ENCODE measurements at regions not wholly inside any gene's neighbourhood (a gene's known extent, or its start where the extent isn't known, plus 50 kb on each side); places are given as distances from the start of the nearest gene placed in this dataset.

- no peak overlapping the region for H3K4me3 ChIP-seq (replicated peaks; ENCODE audit: low read depth, low read length)
- DNase-seq (ENCODE audit: low read depth), result no peak
- no peak for TF ChIP-seq CTCF (IDR thresholded peaks at IDR 0.05; ENCODE audit: low read length, missing control alignments)
Observed at GRCh38 chr13:33730619-33731018, 87.3 kb upstream of the RFC3 start.

GRCh38 chr13:33735276-33735675 is 82.7 kb upstream of the RFC3 start:
- H3K4me3 ChIP-seq (replicated peaks; ENCODE audit: low read depth, low read length), result no peak overlapping the region
- no peak for TF ChIP-seq CTCF (IDR thresholded peaks at IDR 0.05; ENCODE audit: low read length, missing control alignments)
- no peak for DNase-seq (ENCODE audit: low read depth)

GRCh38 chr13:33739254-33739653 is 78.7 kb upstream of the RFC3 start:
- TF ChIP-seq CTCF (IDR thresholded peaks at IDR 0.05; ENCODE audit: low read length, missing control alignments), result no peak
- H3K4me3 ChIP-seq (replicated peaks; ENCODE audit: low read depth, low read length), result no peak overlapping the region
- no peak for DNase-seq (ENCODE audit: low read depth)

GRCh38 chr13:33740134-33740538 is 77.8 kb upstream of the RFC3 start:
- no peak for TF ChIP-seq CTCF (IDR thresholded peaks at IDR 0.05; ENCODE audit: low read length, missing control alignments)
- no peak overlapping the region for H3K4me3 ChIP-seq (replicated peaks; ENCODE audit: low read depth, low read length)
- DNase-seq (ENCODE audit: low read depth), result peak; percentile 95

- no peak for DNase-seq (ENCODE audit: low read depth)
- H3K4me3 ChIP-seq (replicated peaks; ENCODE audit: low read depth, low read length), result no peak overlapping the region
- no peak for TF ChIP-seq CTCF (IDR thresholded peaks at IDR 0.05; ENCODE audit: low read length, missing control alignments)
Observed at GRCh38 chr13:33742321-33742720, 75.6 kb upstream of the RFC3 start.

GRCh38 chr13:33743438-33744368 is 74.2 kb upstream of the RFC3 start:
- DNase-seq (ENCODE audit: low read depth), result peak; percentile 26
- H3K4me3 ChIP-seq (replicated peaks; ENCODE audit: low read depth, low read length), result no peak overlapping the region
- TF ChIP-seq CTCF (IDR thresholded peaks at IDR 0.05; ENCODE audit: low read length, missing control alignments), result no peak
